Panc1 (cell line): ENCODE measurements at regions not wholly inside any gene's neighbourhood (a gene's known extent, or its start where the extent isn't known, plus 50 kb on each side); places are given as distances from the start of the nearest gene placed in this dataset.

Experiments used
- ATAC-seq: fragments of 200-7000 bp; cut with Tn5 transposase; 2 replicates; pipeline ENCODE4 v1.9.1; 2020; ENCODE audit warnings: mild to moderate bottlenecking, moderate library complexity
- BruUV-seq: library from RNA; stranded (reverse); fragments of 400-500 nt; replicated peaks from 2 replicates; lab custom pipeline; 2021; lab: Mats Ljungman, UMichigan
- CTCF ChIA-PET: fragments of 300-600 bp; sonication (Branson Sonifier 250); formaldehyde crosslinking; loops from one replicate; lab custom pipeline; 2022; ENCODE audit warnings: antibody characterized with exemption; lab: Charles Lee
- POLR2A ChIA-PET: fragments of 300-600 bp; sonication (Branson Sonifier 250); formaldehyde crosslinking; loops from one replicate; lab custom pipeline; 2022; ENCODE audit warnings: antibody characterized with exemption; lab: Charles Lee
- DNase-seq: peaks from one replicate; pipeline ENCODE4 v3.0.0-alpha.2; 2010; ENCODE audit warnings: low read depth, low spot score
- H3K27ac ChIP-seq: 2 replicates; pipeline ENCODE4 v1.5.1; 2011; ENCODE audit warnings: mild to moderate bottlenecking, low read length, inconsistent platforms
- H3K27me3 ChIP-seq: fragments of 200-500 bp; sonication (Bioruptor generic); 2 replicates; pipeline ENCODE4 v1.6.0; 2014; ENCODE audit warnings: low read length, inconsistent platforms; ENCODE audit not compliant: control insufficient read depth, insufficient read depth
- H3K36me3 ChIP-seq: fragments of 200-500 bp; sonication (Bioruptor generic); 2 replicates; pipeline ENCODE4 v1.5.1; 2014; ENCODE audit warnings: inconsistent platforms, mild to moderate bottlenecking, low read length, moderate library complexity; ENCODE audit not compliant: control insufficient read depth, insufficient read depth
- H3K4me1 ChIP-seq: 2 replicates; pipeline ENCODE4 v1.5.1; 2011; ENCODE audit warnings: inconsistent platforms, mild to moderate bottlenecking, low read length, moderate library complexity; ENCODE audit not compliant: control insufficient read depth, insufficient read depth
- H3K4me3 ChIP-seq, 2 experiments: 2 replicates each; pipeline ENCODE4 v1.5.1; 2011 to 2012; ENCODE audit warnings: low read depth in 2 of 2, low read length in 2 of 2, mild to moderate bottlenecking in 2 of 2, inconsistent platforms in 1 of 2, moderate library complexity in 1 of 2
- H3K9me3 ChIP-seq: fragments of 200-500 bp; sonication (Bioruptor generic); 2 replicates; pipeline ENCODE4 v1.5.1; 2014; ENCODE audit warnings: low read depth, mild to moderate bottlenecking, inconsistent platforms, low read length, moderate library complexity; ENCODE audit not compliant: control insufficient read depth, insufficient read depth
- CTCF ChIP-seq: fragments of 450-650 bp; IDR thresholded peaks from 2 replicates; pipeline ENCODE4 v1.5.1; 2017; ENCODE audit warnings: mild to moderate bottlenecking
- POLR2AphosphoS5 ChIP-seq: IDR thresholded peaks from 2 replicates; pipeline ENCODE4 v1.6.1; 2012; ENCODE audit warnings: mild to moderate bottlenecking, low read depth, low read length, moderate library complexity
- REST ChIP-seq, 2 experiments: IDR thresholded peaks; 2 replicates each; pipeline ENCODE4 v1.6.1; 2011 to 2012; ENCODE audit warnings: low read depth in 2 of 2, control low read depth in 1 of 2, low read length in 1 of 2, mild to moderate bottlenecking in 1 of 2, moderate library complexity in 1 of 2; ENCODE audit not compliant: insufficient read depth in 1 of 2
- SIN3A ChIP-seq: IDR thresholded peaks from 2 replicates; pipeline ENCODE4 v1.6.1; 2012; ENCODE audit warnings: low read depth, mild to moderate bottlenecking, low read length, moderate library complexity, borderline replicate concordance; ENCODE audit not compliant: insufficient read depth
- TCF7L2 ChIP-seq: IDR thresholded peaks from 2 replicates; pipeline ENCODE4 v1.6.1; 2011; ENCODE audit warnings: mild to moderate bottlenecking, low read depth, low read length, inconsistent platforms
- in situ Hi-C: cut with HindIII; loops from 2 replicates; pipeline ENCODE4 v1.10.0; 2016; ENCODE audit warnings: low sequenced_read_pairs, low pct_unique_long_range_greater_than_20kb
- intact Hi-C: fragments of 100-400 bp; cut with micrococcal nuclease; formaldehyde crosslinking; loops from one replicate; pipeline ENCODE4 v1.10.0; 2022; ENCODE audit not compliant: unreplicated experiment

- H3K4me3 ChIP-seq: no peak overlapping the region
- H3K36me3 ChIP-seq: no peaks in the 10 kb centered on the region
- POLR2A ChIA-PET: no interaction called here
- ATAC-seq (no peak), DNase-seq (no peak)
- no peak overlapping the region for H3K27ac ChIP-seq
- CTCF ChIA-PET: no interaction called here
- no TSS peak for BruUV-seq
- no peaks in the 10 kb centered on the region for H3K9me3 ChIP-seq
- no peak for TF ChIP-seq SIN3A
- TF ChIP-seq TCF7L2: no peak
- no peak for TF ChIP-seq CTCF
- no peak for TF ChIP-seq POLR2AphosphoS5
- no peak for TF ChIP-seq REST (IDR thresholded peaks at IDR 0.05; ENCODE audit: insufficient read depth in 1 of 2, low read depth in 2 of 2, low read length in 1 of 2)
- H3K27me3 ChIP-seq: no peaks in the 10 kb centered on the region
- intact Hi-C loops (no loop called here), in situ Hi-C loops (no loop called here)
- H3K4me1 ChIP-seq: no peaks in the 10 kb centered on the region
These were observed 69.5 kb upstream of the XPA start for GRCh38 chr9:97766610-97767009.

DNA sequence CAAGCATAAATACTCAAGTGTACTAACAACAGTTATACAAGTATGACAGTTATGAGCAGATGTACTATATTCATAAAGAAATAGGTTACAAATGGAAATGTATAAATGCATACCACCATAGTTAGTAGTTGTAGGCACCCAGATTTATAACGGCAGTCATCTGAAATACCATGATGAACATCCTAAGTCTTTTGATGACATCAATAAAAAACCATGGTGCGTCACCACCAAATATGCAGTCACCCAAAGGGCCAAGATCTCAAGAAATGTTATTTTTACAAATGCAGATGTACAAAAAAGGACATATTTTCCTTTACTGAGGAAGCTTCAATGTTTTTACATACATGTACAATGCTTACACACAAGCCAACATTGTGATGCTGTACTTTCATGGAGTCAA lies 70.8 kb upstream of the XPA start:
- no peak for TF ChIP-seq SIN3A
- CTCF ChIA-PET: no interaction called here
- DNase-seq: no peak
- no peaks in the 10 kb centered on the region for H3K4me1 ChIP-seq
- no peaks in the 10 kb centered on the region for H3K36me3 ChIP-seq
- BruUV-seq: no TSS peak
- no peak for ATAC-seq
- POLR2A ChIA-PET: no interaction called here
- H3K4me3 ChIP-seq: no peak overlapping the region
- in situ Hi-C loops: no loop called here
- H3K9me3 ChIP-seq: no peaks in the 10 kb centered on the region
- no peaks in the 10 kb centered on the region for H3K27me3 ChIP-seq
- no peak overlapping the region for H3K27ac ChIP-seq
- intact Hi-C loops: no loop called here

GRCh38 chr9:97768746-97769145 lies 71.6 kb upstream of the XPA start:
- no peaks in the 10 kb centered on the region for H3K4me1 ChIP-seq
- TF ChIP-seq REST (IDR thresholded peaks at IDR 0.05; ENCODE audit: insufficient read depth in 1 of 2, low read depth in 2 of 2, low read length in 1 of 2) (no peak), SIN3A (no peak), POLR2AphosphoS5 (no peak), TCF7L2 (no peak), CTCF (no peak)
- DNase-seq: no peak
- H3K27ac ChIP-seq: no peak overlapping the region
- no peak overlapping the region for H3K4me3 ChIP-seq
- H3K36me3 ChIP-seq: no peaks in the 10 kb centered on the region
- intact Hi-C loops (no loop called here), in situ Hi-C loops (no loop called here)
- no TSS peak for BruUV-seq
- ChIA-PET CTCF (no interaction called here), POLR2A (no interaction called here)
- no peaks in the 10 kb centered on the region for H3K27me3 ChIP-seq
- ATAC-seq: no peak
- H3K9me3 ChIP-seq: no peaks in the 10 kb centered on the region
